Subcutaneous abdominal adipose tissue (tissue), 5 donors: ENCODE measurements at regions not wholly inside any gene's neighbourhood (a gene's known extent, or its start where the extent isn't known, plus 50 kb on each side); places are given as distances from the start of the nearest gene placed in this dataset.
"Not testable (repeated sequence)": the region's sequence is repeated elsewhere in the genome, so short reads cannot be mapped to it uniquely, and the experiment has no call there.

Source experiments
- H3K27ac ChIP-seq: one replicate; pipeline ENCODE4 v1.7.0; 2013; ENCODE audit warnings: low read depth, mild to moderate bottlenecking, inconsistent platforms, low read length, moderate library complexity
- H3K27me3 ChIP-seq, 5 donors: one replicate each; pipeline ENCODE4 v1.7.0; 2013; ENCODE audit warnings: low read length in 5 of 5, inconsistent platforms in 1 of 5; ENCODE audit not compliant: control insufficient read depth in 5 of 5, insufficient read depth in 4 of 5
- H3K36me3 ChIP-seq, 5 donors: one replicate each; pipeline ENCODE4 v1.7.0; 2013; ENCODE audit warnings: low read length in 5 of 5; ENCODE audit not compliant: control insufficient read depth in 5 of 5, insufficient read depth in 5 of 5
- H3K4me1 ChIP-seq, 5 donors: one replicate each; pipeline ENCODE4 v1.7.0; 2013; ENCODE audit warnings: low read length in 5 of 5, mild to moderate bottlenecking in 3 of 5, moderate library complexity in 1 of 5; ENCODE audit not compliant: control insufficient read depth in 5 of 5, insufficient read depth in 5 of 5
- H3K4me3 ChIP-seq, 5 donors: one replicate each; pipeline ENCODE4 v1.7.0; 2013; ENCODE audit warnings: low read length in 5 of 5, low read depth in 1 of 5
- H3K9ac ChIP-seq, 5 donors: one replicate each; pipeline ENCODE4 v1.7.0; 2013; ENCODE audit warnings: low read length in 5 of 5, mild to moderate bottlenecking in 4 of 5, moderate library complexity in 3 of 5
- H3K9me3 ChIP-seq, 5 donors: one replicate each; pipeline ENCODE4 v1.7.0; 2013; ENCODE audit warnings: low read length in 5 of 5; ENCODE audit not compliant: control insufficient read depth in 5 of 5
- donor health status: healthy.
- donor health status: healthy.
- donor health status: healthy.
- donor health status: healthy.
- donor health status: healthy.

DNA sequence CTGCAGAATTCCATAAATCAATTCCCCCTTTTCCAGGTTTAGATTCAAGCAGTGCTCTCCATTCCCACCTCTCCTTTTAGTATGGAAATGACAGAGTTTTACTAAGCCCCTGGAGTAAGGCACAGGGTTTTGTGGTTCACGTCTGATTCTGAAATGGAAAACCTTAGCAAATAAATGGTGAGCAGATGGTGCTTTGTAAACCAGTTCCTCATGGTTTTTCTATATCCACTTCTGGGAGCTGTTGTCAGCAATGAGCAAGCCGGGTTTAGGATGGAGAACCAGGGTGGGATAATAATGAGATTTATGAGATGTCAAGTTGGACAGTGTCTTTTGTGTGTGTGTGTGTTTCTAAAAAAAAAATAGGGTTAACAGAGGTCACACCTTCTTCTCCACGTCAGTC lies 113.8 kb upstream of the RBPJ start:
- H3K9ac ChIP-seq = no peak overlapping the region
- no peak overlapping the region for H3K27ac ChIP-seq

DNA sequence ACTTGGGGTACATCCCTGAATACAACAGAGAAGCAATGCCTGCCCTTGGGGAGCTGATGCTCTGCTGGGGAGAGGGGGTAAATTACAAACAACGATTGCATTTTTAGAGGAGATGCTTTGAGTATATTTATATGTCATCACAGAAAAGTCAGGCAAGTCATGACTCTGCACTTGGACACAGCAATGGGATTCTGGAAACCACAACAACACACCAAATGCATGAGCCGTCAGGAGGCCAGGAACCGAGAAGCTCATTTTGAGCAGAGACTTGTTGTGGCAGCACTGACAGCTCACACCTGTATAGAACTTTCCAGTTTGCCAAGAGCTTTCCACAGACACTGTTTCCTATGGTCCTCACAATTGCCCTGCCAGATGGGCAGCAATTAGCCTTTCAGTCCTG lies 113.2 kb upstream of the RBPJ start:
- no peak overlapping the region for H3K27ac ChIP-seq
- H3K36me3 ChIP-seq = no peaks in the 10 kb centered on the region
- no peak overlapping the region for H3K9ac ChIP-seq

More for the DNA sequence above, 113.8 kb upstream of the RBPJ start:
- H3K4me1 ChIP-seq = peaks cover 7 to 39% (median 37%) of the 10 kb centered on the region in 5 donors
- no peak overlapping the region for H3K4me3 ChIP-seq
- no peaks in the 10 kb centered on the region for H3K27me3 ChIP-seq
- H3K36me3 ChIP-seq = no peaks in the 10 kb centered on the region
- no peaks in the 10 kb centered on the region for H3K9me3 ChIP-seq

DNA sequence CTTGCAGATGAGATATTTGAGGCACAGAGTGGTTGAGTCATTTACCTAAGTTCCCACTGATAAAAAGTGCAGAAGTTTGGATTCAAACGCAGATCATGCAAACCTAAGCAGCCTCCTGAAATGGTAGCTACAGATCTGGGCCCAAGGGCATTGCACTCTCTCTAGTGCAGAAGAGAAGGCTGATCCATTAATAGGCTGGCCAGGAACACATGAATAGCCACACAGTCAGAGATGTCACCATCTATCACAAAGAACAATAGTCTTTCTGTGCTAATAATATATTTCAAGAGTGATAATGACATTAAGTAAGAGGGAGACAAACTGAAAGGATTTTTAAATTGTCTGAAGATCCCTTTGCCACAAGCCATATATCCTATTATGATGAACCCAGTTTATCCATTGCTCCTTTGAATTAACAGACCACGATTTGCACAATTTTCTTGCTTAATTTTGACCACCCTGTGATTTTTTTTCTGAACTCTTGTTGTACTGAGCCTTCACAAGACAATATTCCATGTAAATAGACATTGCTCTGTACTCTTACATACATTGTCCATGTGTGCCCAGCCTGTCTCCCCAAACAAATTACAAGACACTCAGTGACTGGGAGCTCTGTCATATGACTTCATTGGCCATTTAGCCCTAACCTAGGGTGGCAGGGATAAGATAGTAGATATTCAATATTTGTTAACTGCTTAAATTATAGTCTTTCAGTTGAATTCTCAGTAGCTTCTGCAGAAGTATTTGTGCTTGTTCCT lies 112.4 kb upstream of the RBPJ start:
- Histone ChIP-seq H3K9me3 (no peaks in the 10 kb centered on the region), H3K27ac (no peak overlapping the region)

More for the DNA sequence above, 113.2 kb upstream of the RBPJ start:
- no peaks in the 10 kb centered on the region for H3K27me3 ChIP-seq
- no peaks in the 10 kb centered on the region for H3K9me3 ChIP-seq
- peak overlapping the region in 1 of 5 donors; percentile 11 for H3K4me3 ChIP-seq
- peaks cover 7 to 39% (median 37%) of the 10 kb centered on the region in 5 donors for H3K4me1 ChIP-seq

DNA sequence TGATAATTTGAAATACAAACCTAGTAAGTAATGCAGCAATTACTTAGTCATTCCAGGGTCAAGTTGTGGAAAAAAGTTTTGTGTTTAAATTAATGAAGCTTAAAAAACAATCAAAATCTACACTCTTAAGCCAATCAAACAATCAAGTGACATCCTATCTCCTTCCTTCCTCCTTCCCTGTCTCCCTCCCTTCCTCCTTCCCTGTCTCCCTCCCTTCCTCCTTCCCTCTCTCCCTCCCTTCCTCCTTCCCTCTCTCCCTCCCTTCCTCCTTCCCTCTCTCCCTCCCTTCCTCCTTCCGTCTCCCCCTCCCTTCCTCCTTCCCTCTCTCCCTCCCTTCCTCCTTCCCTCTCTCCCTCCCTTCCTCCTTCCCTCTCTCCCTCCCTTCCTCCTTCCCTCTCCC lies 111.4 kb upstream of the RBPJ start:
- not testable (repeated sequence) for H3K9me3 ChIP-seq, H3K27me3 ChIP-seq, H3K9ac ChIP-seq, H3K36me3 ChIP-seq, H3K4me3 ChIP-seq, H3K27ac ChIP-seq
- H3K4me1 ChIP-seq = peaks cover 7 to 36% (median 32%) of the 10 kb centered on the region in 5 donors

More for the DNA sequence above, 112.4 kb upstream of the RBPJ start:
- no peaks in the 10 kb centered on the region for H3K27me3 ChIP-seq
- no peak overlapping the region for H3K4me3 ChIP-seq
- H3K9ac ChIP-seq = no peak overlapping the region
- peaks cover 7 to 39% (median 37%) of the 10 kb centered on the region in 5 donors for H3K4me1 ChIP-seq
- H3K36me3 ChIP-seq = no peaks in the 10 kb centered on the region

DNA sequence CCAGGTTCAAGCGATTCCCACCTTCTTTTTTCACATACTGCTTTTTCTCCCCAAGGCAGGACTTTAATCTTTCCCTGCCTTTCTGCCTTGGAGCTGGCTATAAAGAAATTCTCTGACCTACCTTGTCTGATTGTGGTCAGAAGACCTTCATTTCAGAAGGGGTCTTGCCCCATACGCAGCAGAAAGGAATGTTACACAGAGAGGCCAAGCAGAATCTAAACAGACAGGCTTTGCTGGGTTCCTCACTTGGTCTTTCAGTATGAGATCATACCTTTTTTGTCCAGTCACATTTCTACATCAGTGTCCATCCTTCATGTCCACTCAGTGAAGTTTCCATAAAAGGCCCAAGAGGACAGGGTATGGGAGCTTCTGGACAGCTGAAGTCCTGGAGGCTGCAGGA lies 108.3 kb upstream of the RBPJ start:
- peaks cover 0 to 2% (median 0%) of the 10 kb centered on the region in 5 donors for H3K27me3 ChIP-seq
- H3K9ac ChIP-seq = no peak overlapping the region
- H3K4me1 ChIP-seq = peaks cover 0 to 11% (median 7%) of the 10 kb centered on the region in 5 donors
- H3K36me3 ChIP-seq = no peaks in the 10 kb centered on the region
- H3K4me3 ChIP-seq = no peak overlapping the region
- H3K27ac ChIP-seq = no peak overlapping the region
- no peaks in the 10 kb centered on the region for H3K9me3 ChIP-seq

DNA sequence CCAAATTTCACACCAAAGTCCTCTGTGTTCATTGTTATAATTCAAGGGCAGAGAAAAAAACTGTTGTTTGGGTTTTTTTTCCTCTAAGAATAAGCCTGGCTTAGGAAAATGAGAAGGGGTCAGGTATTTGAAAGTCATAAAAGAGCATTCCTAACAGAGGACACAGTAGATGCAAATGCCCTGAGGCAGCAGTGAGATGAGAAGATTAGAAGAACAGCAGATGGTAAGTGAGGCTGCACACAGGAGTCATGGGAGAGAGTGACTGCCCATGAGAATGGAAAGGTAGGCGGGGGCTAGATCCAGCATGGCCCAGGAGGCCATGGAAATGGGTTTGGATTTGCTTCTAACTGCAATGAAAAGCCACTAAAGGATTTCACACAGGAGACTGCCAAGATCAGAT lies 107.5 kb upstream of the RBPJ start:
- Histone ChIP-seq H3K27me3 (peaks cover 0 to 2% (median 0%) of the 10 kb centered on the region in 5 donors), H3K36me3 (no peaks in the 10 kb centered on the region), H3K4me1 (peaks cover 2 to 14% (median 10%) of the 10 kb centered on the region in 5 donors), H3K27ac (no peak overlapping the region), H3K4me3 (no peak overlapping the region), H3K9ac (no peak overlapping the region), H3K9me3 (no peaks in the 10 kb centered on the region)

DNA sequence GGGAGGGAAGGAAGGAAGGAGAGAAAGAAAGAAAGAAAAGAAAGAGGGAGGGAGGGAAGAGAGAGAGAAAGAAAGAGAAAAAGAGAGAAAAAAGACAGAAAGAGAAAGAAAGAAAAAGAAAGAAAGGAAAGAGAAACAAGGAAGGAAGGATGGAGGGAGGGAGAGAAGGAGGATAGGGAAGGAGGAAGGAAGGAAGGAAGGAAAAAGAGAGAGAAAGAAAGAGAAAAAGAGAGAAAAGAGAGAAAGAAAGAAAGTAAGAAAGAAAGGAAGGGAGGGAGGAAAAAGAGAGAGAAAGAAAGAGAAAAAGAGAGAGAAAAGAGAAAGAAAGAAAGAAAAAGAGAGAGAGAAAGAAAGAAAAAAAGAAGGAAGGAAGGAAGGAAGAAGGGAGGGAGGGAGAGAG lies 105.8 kb upstream of the RBPJ start:
- no peaks in the 10 kb centered on the region for H3K36me3 ChIP-seq

DNA sequence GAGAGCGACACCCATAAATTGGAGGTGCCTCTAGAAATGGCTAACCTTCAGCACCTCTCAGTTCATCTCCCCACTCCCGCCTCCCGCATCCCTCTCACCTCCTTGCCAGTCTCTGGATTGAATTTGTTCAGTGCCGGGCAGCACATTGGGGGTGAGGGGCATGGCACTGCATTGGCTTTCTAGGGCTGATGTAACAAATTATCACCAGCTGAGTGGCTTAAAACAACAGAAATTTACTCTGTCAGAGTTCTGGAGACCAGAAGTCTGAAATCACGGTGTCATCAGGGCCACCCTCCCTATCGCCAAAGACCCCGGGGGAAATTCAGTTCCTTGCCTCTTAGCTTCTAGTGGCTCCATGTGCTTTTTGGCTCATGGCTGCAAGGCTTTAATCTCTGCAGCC lies 105.1 kb upstream of the RBPJ start:
- Histone ChIP-seq H3K9ac (no peak overlapping the region), H3K4me1 (peaks cover 2 to 23% (median 16%) of the 10 kb centered on the region in 5 donors), H3K9me3 (no peaks in the 10 kb centered on the region), H3K27ac (no peak overlapping the region), H3K27me3 (peaks cover 0 to 2% (median 0%) of the 10 kb centered on the region in 5 donors), H3K4me3 (no peak overlapping the region), H3K36me3 (no peaks in the 10 kb centered on the region)

More for the DNA sequence above, 105.8 kb upstream of the RBPJ start:
- Histone ChIP-seq H3K9me3 (no peaks in the 10 kb centered on the region), H3K27ac (no peak overlapping the region), H3K4me3 (no peak overlapping the region), H3K27me3 (peaks cover 0 to 2% (median 0%) of the 10 kb centered on the region in 5 donors), H3K9ac (no peak overlapping the region), H3K4me1 (peaks cover 2 to 19% (median 16%) of the 10 kb centered on the region in 5 donors)

DNA sequence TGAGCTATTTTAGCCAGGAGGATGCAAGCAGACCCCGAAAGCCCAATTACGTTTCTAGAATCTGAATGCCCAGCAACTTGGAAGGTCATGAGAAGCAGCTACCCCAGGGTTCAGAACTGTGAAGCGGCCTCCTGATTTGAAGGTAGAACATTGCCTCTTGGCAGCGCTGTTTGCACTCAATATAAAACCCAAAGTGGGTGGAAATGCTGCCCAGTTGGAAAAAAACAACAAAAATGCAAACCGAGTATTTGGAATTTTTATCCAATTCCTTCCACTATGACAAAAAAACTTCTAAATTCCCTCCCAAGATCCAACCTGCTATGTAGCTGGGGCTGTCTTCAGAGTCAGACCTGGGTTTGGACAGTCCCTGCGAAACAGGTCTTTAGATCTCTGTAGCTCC lies 103.3 kb upstream of the RBPJ start:
- Histone ChIP-seq H3K27ac (peak overlapping the region; percentile 13), H3K4me3 (no peak overlapping the region), H3K36me3 (no peaks in the 10 kb centered on the region), H3K27me3 (peaks cover 0 to 2% (median 0%) of the 10 kb centered on the region in 5 donors), H3K4me1 (peaks cover 2 to 23% (median 16%) of the 10 kb centered on the region in 5 donors), H3K9ac (no peak overlapping the region), H3K9me3 (no peaks in the 10 kb centered on the region)

DNA sequence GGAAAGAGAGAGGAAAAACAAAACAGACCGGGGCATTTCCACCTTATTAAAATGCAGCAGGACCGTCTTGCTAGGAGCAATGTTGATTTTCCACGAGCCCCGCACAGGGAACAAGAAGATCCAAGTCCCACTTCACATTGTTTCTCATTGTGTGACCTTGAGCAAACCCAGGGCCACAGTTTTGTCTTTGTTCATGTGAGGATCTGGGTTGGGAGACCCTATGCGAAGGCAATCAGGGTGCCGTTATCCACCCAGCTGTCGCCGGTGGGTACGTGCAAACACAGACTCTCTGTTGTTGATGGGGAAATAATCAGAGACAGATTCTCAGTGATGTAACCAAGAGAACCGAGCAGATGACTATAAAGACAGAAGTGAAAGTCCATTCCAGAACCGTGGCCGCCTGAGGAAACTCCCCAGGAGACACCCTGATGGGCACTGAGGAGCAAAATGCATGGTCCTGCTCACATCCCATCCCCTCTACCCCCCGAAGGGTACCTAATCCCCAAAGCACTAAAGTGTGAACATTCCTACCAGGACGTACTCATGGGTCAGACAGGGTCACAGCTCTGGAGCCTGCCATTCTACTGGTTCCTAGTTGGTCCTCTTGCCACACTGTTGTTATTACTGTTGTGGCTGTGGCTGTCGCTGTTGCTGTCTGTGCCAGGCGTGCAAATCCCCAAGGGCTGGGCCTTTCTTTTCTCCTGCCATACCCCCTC lies 102.7 kb upstream of the RBPJ start:
- H3K9ac ChIP-seq = no peak overlapping the region
- peak overlapping the region in 4 of 5 donors; percentile 12 to 34 (median 30) for H3K4me3 ChIP-seq
- no peaks in the 10 kb centered on the region for H3K9me3 ChIP-seq
- H3K4me1 ChIP-seq = peaks cover 2 to 23% (median 16%) of the 10 kb centered on the region in 5 donors
- H3K27me3 ChIP-seq = peaks cover 0 to 2% (median 0%) of the 10 kb centered on the region in 5 donors
- no peaks in the 10 kb centered on the region for H3K36me3 ChIP-seq
- H3K27ac ChIP-seq = peak overlapping the region; percentile 57
